DND-41 (cell line): ENCODE measurements at regions not wholly inside any gene's neighbourhood (a gene's known extent, or its start where the extent isn't known, plus 50 kb on each side); places are given as distances from the start of the nearest gene placed in this dataset.

Experiments
- ATAC-seq: fragments of 200-7000 bp; cut with Tn5 transposase; 3 replicates; pipeline ENCODE4 v1.9.1; 2021; ENCODE audit warnings: low read depth; ENCODE audit not compliant: insufficient read depth
- DNase-seq: peaks from one replicate; pipeline ENCODE4 v3.0.0-alpha.2; 2020
- H2AFZ ChIP-seq: 2 replicates; pipeline ENCODE4 v1.6.0; 2012; ENCODE audit warnings: low read depth, low read length
- H3K27ac ChIP-seq: 2 replicates; pipeline ENCODE4 v1.5.1; 2012; ENCODE audit warnings: low read length, inconsistent platforms
- H3K27me3 ChIP-seq: fragments of 200-600 bp; sonication (generic); 2 replicates; pipeline ENCODE4 v1.6.0; 2012; ENCODE audit warnings: low read length, mild to moderate bottlenecking, inconsistent platforms; ENCODE audit not compliant: insufficient read depth, poor library complexity
- H3K36me3 ChIP-seq: 2 replicates; pipeline ENCODE4 v1.5.1; 2012; ENCODE audit warnings: low read length, inconsistent platforms; ENCODE audit not compliant: insufficient read depth
- H3K4me1 ChIP-seq: 2 replicates; pipeline ENCODE4 v1.5.1; 2012; ENCODE audit warnings: mild to moderate bottlenecking, low read length; ENCODE audit not compliant: insufficient read depth
- H3K4me2 ChIP-seq: 2 replicates; pipeline ENCODE4 v1.6.0; 2012; ENCODE audit warnings: mild to moderate bottlenecking, moderate library complexity, low read length, inconsistent platforms; ENCODE audit not compliant: insufficient read depth
- H3K4me3 ChIP-seq, 2 experiments: fragments of 200-600 bp in 1 of 2; shearing (Covaris generic) in 1 of 2; 2 replicates each; pipeline ENCODE4 v1.5.1; 2012 to 2016; ENCODE audit warnings: inconsistent platforms in 2 of 2, low read length in 2 of 2, mild to moderate bottlenecking in 2 of 2, low read depth in 1 of 2, moderate library complexity in 1 of 2
- H3K79me2 ChIP-seq: 2 replicates; pipeline ENCODE4 v1.6.0; 2012; ENCODE audit warnings: low read length, inconsistent platforms; ENCODE audit not compliant: insufficient read depth
- H3K9ac ChIP-seq: 2 replicates; pipeline ENCODE4 v1.6.0; 2012; ENCODE audit warnings: low read depth, mild to moderate bottlenecking, inconsistent platforms, low read length, moderate library complexity
- H3K9me3 ChIP-seq: 2 replicates; pipeline ENCODE4 v1.5.1; 2012; ENCODE audit warnings: low read length, moderate library complexity, mild to moderate bottlenecking, inconsistent platforms; ENCODE audit not compliant: insufficient read depth, severe bottlenecking
- H4K20me1 ChIP-seq: 2 replicates; pipeline ENCODE4 v1.6.0; 2012; ENCODE audit warnings: low read length; ENCODE audit not compliant: insufficient read depth
- EZH2 ChIP-seq: IDR thresholded peaks from 3 replicates; pipeline ENCODE4 v1.6.1; 2012; ENCODE audit warnings: borderline replicate concordance, low read depth, mild to moderate bottlenecking, moderate library complexity, low read length, inconsistent platforms; ENCODE audit not compliant: severe bottlenecking
- TF ChIP-seq, protein P1 (sequence below): IDR thresholded peaks from 2 replicates; pipeline ENCODE4 v1.5.1; 2012; ENCODE audit warnings: borderline replicate concordance, low read length, moderate library complexity, mild to moderate bottlenecking; ENCODE audit not compliant: poor library complexity, severe bottlenecking; ENCODE audit errors: extremely low read depth

DNA sequence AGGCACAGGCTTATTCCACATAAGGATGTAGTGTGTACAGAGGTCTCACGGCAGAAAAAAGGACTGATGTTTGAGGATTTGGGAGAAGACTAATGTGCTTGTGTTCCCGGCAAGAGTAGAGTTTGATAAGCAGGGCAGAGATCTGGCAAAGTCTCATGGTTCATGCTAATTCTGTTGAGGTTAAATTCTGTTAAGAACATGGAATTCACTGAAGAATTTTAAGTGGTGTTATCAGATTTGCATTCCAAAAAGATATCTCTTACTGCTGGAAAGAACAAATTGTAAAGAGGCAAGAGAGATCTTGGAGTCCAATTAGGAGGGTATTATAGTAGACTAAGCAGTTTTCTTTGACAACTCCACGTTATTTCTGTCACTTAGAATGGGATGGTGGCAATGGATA is 348.3 kb downstream of the TDRD3 start:
- H3K9ac ChIP-seq = no peak overlapping the region
- H3K4me3 ChIP-seq = no peak overlapping the region

DNA sequence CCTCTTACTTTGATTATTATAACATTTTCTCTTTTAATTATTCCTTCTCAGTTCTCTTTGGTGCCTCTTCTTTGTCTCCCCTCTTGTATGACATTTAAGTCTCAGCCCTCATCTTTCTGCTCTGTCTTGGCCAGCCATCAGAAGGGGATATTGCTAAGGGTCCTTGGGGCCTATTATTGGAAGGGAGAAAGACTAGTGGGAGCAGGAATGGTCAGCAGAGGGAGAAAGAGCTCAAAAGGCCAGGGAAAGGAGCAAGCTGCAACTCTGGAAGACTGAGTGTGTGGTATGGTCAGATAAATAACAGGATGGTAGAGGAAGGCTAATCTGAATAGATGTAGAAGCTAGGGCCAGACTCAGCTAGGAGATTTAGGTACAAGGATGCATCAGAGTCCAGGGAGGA is 336.9 kb downstream of the TDRD3 start:
- H3K9ac ChIP-seq = no peak overlapping the region
- H3K4me3 ChIP-seq = no peak overlapping the region
- no peak for ATAC-seq
- no peaks in the 10 kb centered on the region for H3K27me3 ChIP-seq
- no peak overlapping the region for H3K4me2 ChIP-seq
- DNase-seq = no peak
- TF ChIP-seq, protein P1, sequence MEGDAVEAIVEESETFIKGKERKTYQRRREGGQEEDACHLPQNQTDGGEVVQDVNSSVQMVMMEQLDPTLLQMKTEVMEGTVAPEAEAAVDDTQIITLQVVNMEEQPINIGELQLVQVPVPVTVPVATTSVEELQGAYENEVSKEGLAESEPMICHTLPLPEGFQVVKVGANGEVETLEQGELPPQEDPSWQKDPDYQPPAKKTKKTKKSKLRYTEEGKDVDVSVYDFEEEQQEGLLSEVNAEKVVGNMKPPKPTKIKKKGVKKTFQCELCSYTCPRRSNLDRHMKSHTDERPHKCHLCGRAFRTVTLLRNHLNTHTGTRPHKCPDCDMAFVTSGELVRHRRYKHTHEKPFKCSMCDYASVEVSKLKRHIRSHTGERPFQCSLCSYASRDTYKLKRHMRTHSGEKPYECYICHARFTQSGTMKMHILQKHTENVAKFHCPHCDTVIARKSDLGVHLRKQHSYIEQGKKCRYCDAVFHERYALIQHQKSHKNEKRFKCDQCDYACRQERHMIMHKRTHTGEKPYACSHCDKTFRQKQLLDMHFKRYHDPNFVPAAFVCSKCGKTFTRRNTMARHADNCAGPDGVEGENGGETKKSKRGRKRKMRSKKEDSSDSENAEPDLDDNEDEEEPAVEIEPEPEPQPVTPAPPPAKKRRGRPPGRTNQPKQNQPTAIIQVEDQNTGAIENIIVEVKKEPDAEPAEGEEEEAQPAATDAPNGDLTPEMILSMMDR = no peak
- TF ChIP-seq EZH2 = no peak
- H3K9me3 ChIP-seq = no peaks in the 10 kb centered on the region
- no peaks in the 10 kb centered on the region for H3K36me3 ChIP-seq
- H4K20me1 ChIP-seq = no peaks in the 10 kb centered on the region
- no peaks in the 10 kb centered on the region for H3K4me1 ChIP-seq
- H3K79me2 ChIP-seq = no peaks in the 10 kb centered on the region
- H3K27ac ChIP-seq = no peak overlapping the region
- no peak overlapping the region for H2AFZ ChIP-seq

More for the DNA sequence above, 348.3 kb downstream of the TDRD3 start:
- TF ChIP-seq, protein P1 = no peak
- TF ChIP-seq EZH2 = no peak
- Histone ChIP-seq H3K4me1 (no peaks in the 10 kb centered on the region), H3K27ac (no peak overlapping the region), H3K27me3 (no peaks in the 10 kb centered on the region), H4K20me1 (no peaks in the 10 kb centered on the region), H3K36me3 (no peaks in the 10 kb centered on the region), H3K79me2 (no peaks in the 10 kb centered on the region), H2AFZ (no peak overlapping the region), H3K4me2 (no peak overlapping the region), H3K9me3 (no peaks in the 10 kb centered on the region)
- no peak for ATAC-seq
- DNase-seq = no peak

DNA sequence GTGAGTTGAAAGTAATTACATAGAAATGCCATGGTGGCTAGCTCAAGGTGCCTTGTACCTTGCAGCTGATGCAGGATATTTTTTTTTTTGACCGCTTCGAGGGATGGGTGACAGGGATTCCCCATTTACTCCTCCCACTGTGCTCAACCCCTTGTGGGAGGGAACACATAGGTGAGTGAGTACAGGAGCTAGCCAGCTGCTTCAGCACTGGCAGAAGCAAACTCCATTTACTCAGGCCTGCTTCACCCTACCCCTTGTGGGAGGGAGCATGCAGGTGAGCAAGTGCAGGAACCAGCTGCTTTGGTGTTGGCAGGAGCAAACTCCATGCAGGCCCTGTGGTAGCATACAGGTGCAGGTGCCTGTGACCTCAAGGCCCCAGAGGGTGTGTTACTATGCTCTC is 330.1 kb downstream of the TDRD3 start:
- Histone ChIP-seq H3K9me3 (no peaks in the 10 kb centered on the region), H3K36me3 (no peaks in the 10 kb centered on the region), H3K27me3 (no peaks in the 10 kb centered on the region), H3K27ac (no peak overlapping the region), H3K4me3 (no peak overlapping the region), H2AFZ (no peak overlapping the region), H4K20me1 (no peaks in the 10 kb centered on the region), H3K79me2 (no peaks in the 10 kb centered on the region), H3K4me1 (no peaks in the 10 kb centered on the region), H3K9ac (no peak overlapping the region), H3K4me2 (no peak overlapping the region)
- TF ChIP-seq, protein P1 = no peak
- TF ChIP-seq EZH2 = no peak
- ATAC-seq (no peak), DNase-seq (no peak)

DNA sequence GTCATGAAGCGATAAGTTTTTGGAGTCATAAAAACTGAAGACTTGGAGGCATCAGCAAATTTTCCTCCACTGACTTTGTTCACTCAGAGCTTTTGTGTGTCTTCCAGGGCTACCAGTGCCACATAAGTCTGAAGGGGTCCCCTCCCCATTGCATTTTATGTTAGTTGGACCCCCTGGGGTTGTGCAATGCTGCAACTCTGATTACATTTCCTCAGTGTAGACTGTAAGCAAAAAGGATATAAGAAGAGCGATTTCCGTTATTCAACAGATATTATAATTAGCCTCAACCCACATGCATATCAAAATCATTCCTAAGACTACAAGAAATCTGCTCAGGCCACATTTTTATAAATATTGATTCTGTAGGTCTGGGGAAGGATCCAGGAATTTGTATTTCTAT is 324.0 kb downstream of the TDRD3 start:
- H3K79me2 ChIP-seq = no peaks in the 10 kb centered on the region
- no peaks in the 10 kb centered on the region for H4K20me1 ChIP-seq
- no peak overlapping the region for H3K4me2 ChIP-seq
- ATAC-seq (no peak), DNase-seq (no peak)
- H3K27me3 ChIP-seq = no peaks in the 10 kb centered on the region
- H3K9ac ChIP-seq = no peak overlapping the region
- TF ChIP-seq, protein P1 = no peak
- no peak for TF ChIP-seq EZH2
- H3K36me3 ChIP-seq = no peaks in the 10 kb centered on the region
- H3K4me3 ChIP-seq = no peak overlapping the region
- H3K4me1 ChIP-seq = no peaks in the 10 kb centered on the region
- no peak overlapping the region for H2AFZ ChIP-seq
- no peak overlapping the region for H3K27ac ChIP-seq
- no peaks in the 10 kb centered on the region for H3K9me3 ChIP-seq
